GM12878 (cell line): ENCODE measurements at regions not wholly inside any gene's neighbourhood (a gene's known extent, or its start where the extent isn't known, plus 50 kb on each side); places are given as distances from the start of the nearest gene placed in this dataset.

Experiments used
- ATAC-seq: fragments of 200-7000 bp; cut with Tn5 transposase; 3 replicates; pipeline ENCODE4 v1.9.1; 2020; ENCODE audit warnings: mild to moderate bottlenecking, moderate library complexity
- BruUV-seq: library from RNA; stranded (reverse); fragments of 400-500 nt; replicated peaks from 2 replicates; lab custom pipeline; 2021; lab: Mats Ljungman, UMichigan
- CTCF ChIA-PET: fragments of 300-600 bp; sonication (Branson Sonifier 250); formaldehyde crosslinking; extraction: SDS; loops from one replicate; lab custom pipeline; 2021; ENCODE audit warnings: inconsistent platforms; lab: Yijun Ruan, JAX
- POLR2A ChIA-PET: fragments of 350-600 bp; formaldehyde crosslinking; extraction: SDS; loops from one replicate; lab custom pipeline; 2021; ENCODE audit warnings: inconsistent platforms; lab: Charles Lee
- RAD21 ChIA-PET: fragments of 300-600 bp; sonication (Branson Sonifier 250); formaldehyde crosslinking; loops from one replicate; lab custom pipeline; 2023; ENCODE audit warnings: antibody characterized with exemption; ENCODE audit not compliant: unreplicated experiment; lab: Charles Lee
- SMC1A ChIA-PET: fragments of 300-600 bp; sonication (Branson Sonifier 250); formaldehyde crosslinking; loops from one replicate; lab custom pipeline; 2023; ENCODE audit not compliant: unreplicated experiment, uncharacterized antibody; lab: Charles Lee
- DNase-seq: peaks from one replicate; pipeline ENCODE4 v3.0.0-alpha.2; 2011; ENCODE audit warnings: low read depth, low spot score
- FAIRE-seq: peaks from 3 replicates; lab custom pipeline; 2011; peaks lifted over from hg19 to GRCh38; lab: Jason Lieb, UNC
- H2AFZ ChIP-seq: 2 replicates; pipeline ENCODE4 v1.6.0; 2011; ENCODE audit warnings: low read depth, low read length, control low read depth; ENCODE audit not compliant: control insufficient read depth
- H3K27ac ChIP-seq: 2 replicates; pipeline ENCODE4 v1.5.1; 2011; ENCODE audit warnings: control low read depth; ENCODE audit not compliant: control insufficient read depth, insufficient read depth
- H3K27me3 ChIP-seq, 2 experiments: replicated peaks in 1 of 2; 2 replicates each; pipeline versions ENCODE4 v1.6.0 to v1.6.1; 2011; ENCODE audit warnings: low read length in 1 of 2; ENCODE audit not compliant: control insufficient read depth in 2 of 2, insufficient read depth in 2 of 2
- H3K36me3 ChIP-seq, 2 experiments: 2 replicates each; pipeline ENCODE4 v1.5.1; 2011; ENCODE audit warnings: low read length in 1 of 2; ENCODE audit not compliant: control insufficient read depth in 2 of 2, insufficient read depth in 2 of 2
- H3K4me1 ChIP-seq: 2 replicates; pipeline ENCODE4 v1.6.1; 2011; ENCODE audit warnings: mild to moderate bottlenecking, low read length, moderate library complexity, mixed read lengths; ENCODE audit not compliant: control insufficient read depth, insufficient read depth
- H3K4me2 ChIP-seq: 2 replicates; pipeline ENCODE4 v1.6.0; 2011; ENCODE audit warnings: control low read depth; ENCODE audit not compliant: control insufficient read depth, insufficient read depth
- H3K4me3 ChIP-seq: fragments of 200-600 bp; sonication (generic); 2 replicates; pipeline ENCODE4 v1.5.1; 2016
- H3K79me2 ChIP-seq: 2 replicates; pipeline ENCODE4 v1.6.0; 2011; ENCODE audit warnings: low read length; ENCODE audit not compliant: control insufficient read depth, insufficient read depth
- H3K9ac ChIP-seq: 2 replicates; pipeline ENCODE4 v1.8.0; 2011; ENCODE audit warnings: low read length, control low read depth, mixed read lengths; ENCODE audit not compliant: control insufficient read depth, insufficient read depth
- H3K9me3 ChIP-seq: replicated peaks from 3 replicates; pipeline ENCODE4 v1.5.1; 2011; ENCODE audit warnings: mild to moderate bottlenecking, low read length; ENCODE audit not compliant: control insufficient read depth, insufficient read depth
- H4K20me1 ChIP-seq: 2 replicates; pipeline ENCODE4 v1.6.0; 2011; ENCODE audit not compliant: control insufficient read depth, insufficient read depth
- ATF7 ChIP-seq: fragments of 450-650 bp; IDR thresholded peaks from 2 replicates; pipeline ENCODE4 v1.6.1; 2016; ENCODE audit warnings: low read depth, mild to moderate bottlenecking
- BCLAF1 ChIP-seq: fragments of 450-650 bp; IDR thresholded peaks from 2 replicates; pipeline ENCODE4 v1.6.1; 2017; ENCODE audit warnings: antibody characterized with exemption, mild to moderate bottlenecking, moderate library complexity
- BRCA1 ChIP-seq: IDR thresholded peaks from 2 replicates; pipeline ENCODE4 v1.6.1; 2011; ENCODE audit warnings: low read depth, low read length, improper control_type of control experiment
- HSF1 ChIP-seq: fragments of 150-350 bp; IDR thresholded peaks from 2 replicates; pipeline ENCODE4 v1.6.1; 2014; ENCODE audit warnings: mild to moderate bottlenecking, low read depth, low read length
- IRF4 ChIP-seq: IDR thresholded peaks from 2 replicates; pipeline ENCODE4 v1.6.1; 2011; ENCODE audit warnings: low read depth, low read length
- JUNB ChIP-seq: IDR thresholded peaks from 2 replicates; pipeline ENCODE4 v1.6.1; 2016; ENCODE audit warnings: antibody characterized with exemption, mild to moderate bottlenecking
- NR2C1 ChIP-seq: fragments of 450-650 bp; IDR thresholded peaks from 2 replicates; pipeline ENCODE4 v1.6.1; 2017; ENCODE audit warnings: antibody characterized with exemption, mild to moderate bottlenecking, moderate library complexity
- NR2F1 ChIP-seq: fragments of 450-650 bp; conservative IDR thresholded peaks from 2 replicates; pipeline ENCODE4 v1.6.1; 2017; ENCODE audit warnings: mild to moderate bottlenecking
- SMC3 ChIP-seq: IDR thresholded peaks from 2 replicates; pipeline ENCODE4 v1.6.1; 2011; ENCODE audit warnings: low read length, improper control_type of control experiment, borderline replicate concordance
- SRF ChIP-seq, 2 experiments: IDR thresholded peaks; 2 replicates each; pipeline ENCODE4 v1.6.1; 2011; ENCODE audit warnings: low read depth in 2 of 2, low read length in 2 of 2, mild to moderate bottlenecking in 1 of 2, moderate library complexity in 1 of 2
- SUZ12 ChIP-seq: fragments of 200-600 bp; sonication (generic); IDR thresholded peaks from one replicate; pipeline ENCODE4 v1.6.1; 2018; ENCODE audit warnings: antibody characterized with exemption, mild to moderate bottlenecking; ENCODE audit not compliant: unreplicated experiment
- TCF3 ChIP-seq: IDR thresholded peaks from 2 replicates; pipeline ENCODE4 v1.6.1; 2012; ENCODE audit warnings: low read depth, mild to moderate bottlenecking, low read length, borderline replicate concordance; ENCODE audit not compliant: insufficient read depth
- YBX1 ChIP-seq: fragments of 450-650 bp; IDR thresholded peaks from 2 replicates; pipeline ENCODE4 v1.6.1; 2016; ENCODE audit warnings: antibody characterized with exemption
- ZNF24 ChIP-seq: fragments of 450-650 bp; IDR thresholded peaks from 2 replicates; pipeline ENCODE4 v1.6.1; 2017; ENCODE audit warnings: antibody characterized with exemption, mild to moderate bottlenecking
- in situ Hi-C: fragments of 300-500 bp; cut with MboI; formaldehyde crosslinking; loops from 9 replicates; pipeline ENCODE4 v1.14.3; 2018; ENCODE audit warnings: mixed read lengths
- intact Hi-C: fragments of 100-400 bp; cut with micrococcal nuclease; formaldehyde crosslinking; loops from one replicate; pipeline ENCODE4 v1.14.2; 2022; ENCODE audit not compliant: unreplicated experiment
- TF ChIP-seq, protein P1 (sequence below): IDR thresholded peaks from 2 replicates; pipeline ENCODE4 v1.6.1; 2011; ENCODE audit warnings: mild to moderate bottlenecking, low read depth, low read length, moderate library complexity; ENCODE audit not compliant: insufficient replicate concordance
- TF ChIP-seq, protein P2 (sequence below): fragments of 450-650 bp; IDR thresholded peaks from 2 replicates; pipeline ENCODE4 v1.6.1; 2017; ENCODE audit warnings: low read depth, mild to moderate bottlenecking, moderate library complexity
- TF ChIP-seq, protein P3 (sequence below): IDR thresholded peaks from 2 replicates; pipeline ENCODE4 v1.6.1; 2011; ENCODE audit warnings: low read depth, low read length, improper control_type of control experiment, borderline replicate concordance

- TF ChIP-seq, protein P1, sequence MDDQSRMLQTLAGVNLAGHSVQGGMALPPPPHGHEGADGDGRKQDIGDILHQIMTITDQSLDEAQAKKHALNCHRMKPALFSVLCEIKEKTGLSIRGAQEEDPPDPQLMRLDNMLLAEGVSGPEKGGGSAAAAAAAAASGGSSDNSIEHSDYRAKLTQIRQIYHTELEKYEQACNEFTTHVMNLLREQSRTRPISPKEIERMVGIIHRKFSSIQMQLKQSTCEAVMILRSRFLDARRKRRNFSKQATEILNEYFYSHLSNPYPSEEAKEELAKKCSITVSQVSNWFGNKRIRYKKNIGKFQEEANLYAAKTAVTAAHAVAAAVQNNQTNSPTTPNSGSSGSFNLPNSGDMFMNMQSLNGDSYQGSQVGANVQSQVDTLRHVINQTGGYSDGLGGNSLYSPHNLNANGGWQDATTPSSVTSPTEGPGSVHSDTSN = no peak
- TF ChIP-seq, protein P2, sequence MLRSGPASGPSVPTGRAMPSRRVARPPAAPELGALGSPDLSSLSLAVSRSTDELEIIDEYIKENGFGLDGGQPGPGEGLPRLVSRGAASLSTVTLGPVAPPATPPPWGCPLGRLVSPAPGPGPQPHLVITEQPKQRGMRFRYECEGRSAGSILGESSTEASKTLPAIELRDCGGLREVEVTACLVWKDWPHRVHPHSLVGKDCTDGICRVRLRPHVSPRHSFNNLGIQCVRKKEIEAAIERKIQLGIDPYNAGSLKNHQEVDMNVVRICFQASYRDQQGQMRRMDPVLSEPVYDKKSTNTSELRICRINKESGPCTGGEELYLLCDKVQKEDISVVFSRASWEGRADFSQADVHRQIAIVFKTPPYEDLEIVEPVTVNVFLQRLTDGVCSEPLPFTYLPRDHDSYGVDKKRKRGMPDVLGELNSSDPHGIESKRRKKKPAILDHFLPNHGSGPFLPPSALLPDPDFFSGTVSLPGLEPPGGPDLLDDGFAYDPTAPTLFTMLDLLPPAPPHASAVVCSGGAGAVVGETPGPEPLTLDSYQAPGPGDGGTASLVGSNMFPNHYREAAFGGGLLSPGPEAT = no peak
- TF ChIP-seq SUZ12 (no peak), NR2C1 (no peak), IRF4 (no peak), SMC3 (no peak)
- TF ChIP-seq, all 136 proteins: peak for 0
Measured at GRCh38 chr2:185132501-185133041, 534.2 kb downstream of the ZNF804A start (continued).

GRCh38 chr2:185137700-185138099 lies 539.4 kb downstream of the ZNF804A start:
- ChIA-PET CTCF (no interaction called here), SMC1A (interaction anchor here (0.5 kb wide), 1 partner anchor 11 kb away, joined by 4 read pairs; no protein-coding TSS in a partner anchor), POLR2A (no interaction called here), RAD21 (no interaction called here)
- H3K79me2 ChIP-seq = no peaks in the 10 kb centered on the region
- H2AFZ ChIP-seq = no peak overlapping the region
- no peak for FAIRE-seq
- no peaks in the 10 kb centered on the region for H3K9me3 ChIP-seq
- H3K4me2 ChIP-seq = no peak overlapping the region
- intact Hi-C loops = no loop called here
- no peak overlapping the region for H3K27ac ChIP-seq
- no peaks in the 10 kb centered on the region for H3K27me3 ChIP-seq
- no peak for ATAC-seq
- H3K9ac ChIP-seq = no peak overlapping the region
- no peaks in the 10 kb centered on the region for H4K20me1 ChIP-seq
- no peaks in the 10 kb centered on the region for H3K4me1 ChIP-seq
- in situ Hi-C loops = no loop called here
- no peak overlapping the region for H3K4me3 ChIP-seq
- no peaks in the 10 kb centered on the region for H3K36me3 ChIP-seq
- no peak for DNase-seq
- BruUV-seq = no TSS peak
- TF ChIP-seq JUNB (no peak), TCF3 (no peak), HSF1 (no peak), NR2F1 (no peak), BRCA1 (no peak), BCLAF1 (no peak), ATF7 (no peak), YBX1 (no peak), ZNF24 (no peak), SRF (IDR thresholded peaks at IDR 0.05; ENCODE audit: low read depth in 2 of 2, low read length in 2 of 2) (no peak)
- TF ChIP-seq, protein P3, sequence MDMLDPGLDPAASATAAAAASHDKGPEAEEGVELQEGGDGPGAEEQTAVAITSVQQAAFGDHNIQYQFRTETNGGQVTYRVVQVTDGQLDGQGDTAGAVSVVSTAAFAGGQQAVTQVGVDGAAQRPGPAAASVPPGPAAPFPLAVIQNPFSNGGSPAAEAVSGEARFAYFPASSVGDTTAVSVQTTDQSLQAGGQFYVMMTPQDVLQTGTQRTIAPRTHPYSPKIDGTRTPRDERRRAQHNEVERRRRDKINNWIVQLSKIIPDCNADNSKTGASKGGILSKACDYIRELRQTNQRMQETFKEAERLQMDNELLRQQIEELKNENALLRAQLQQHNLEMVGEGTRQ = no peak
